ENCODE measurements at regions not wholly inside any gene's neighbourhood (a gene's known extent, or its start where the extent isn't known, plus 50 kb on each side); places are given as distances from the start of the nearest gene placed in this dataset.

- no peaks in the 10 kb centered on the region for H3K79me2 ChIP-seq (ENCODE audit: control insufficient read depth, insufficient read depth, low read length)
- no peak overlapping the region for H3K9ac ChIP-seq (ENCODE audit: control insufficient read depth, extremely low read depth, insufficient read depth, low read length)
- H3K4me1 ChIP-seq (ENCODE audit: control insufficient read depth, extremely low read depth, insufficient read depth, low read length), result no peaks in the 10 kb centered on the region
- H2AFZ ChIP-seq (ENCODE audit: control insufficient read depth, low read length), result no peak overlapping the region
- no peaks in the 10 kb centered on the region for H3K27me3 ChIP-seq (ENCODE audit: control insufficient read depth, extremely low read depth, insufficient read depth, low read length)
- H3K9me3 ChIP-seq (ENCODE audit: control insufficient read depth, low read depth, low read length), result no peaks in the 10 kb centered on the region
- dilution Hi-C loops (cut with MboI; ENCODE audit: extremely low pct_ligation_motif_present, low sequenced_read_pairs), result no loop called here
- no peaks in the 10 kb centered on the region for H3K36me3 ChIP-seq (ENCODE audit: control insufficient read depth in 2 of 2, extremely low read depth in 1 of 2, insufficient read depth in 2 of 2, low read length in 2 of 2)
- no peak overlapping the region for H3K4me3 ChIP-seq (ENCODE audit: control insufficient read depth in 2 of 3, extremely low read depth in 1 of 3, insufficient read depth in 2 of 3, low read depth in 1 of 3, low read length in 3 of 3)
- FAIRE-seq (no peak), DNase-seq (ENCODE audit: low read depth, low spot score) (no peak)
- TF ChIP-seq EZH2 (IDR thresholded peaks at IDR 0.05; ENCODE audit: low read length), result no peak
- no peaks in the 10 kb centered on the region for H3K9me1 ChIP-seq (ENCODE audit: control insufficient read depth, extremely low read depth, insufficient read depth, low read length)
- no peak overlapping the region for H3K4me2 ChIP-seq (ENCODE audit: control insufficient read depth, extremely low read depth, insufficient read depth, low read depth, low read length)
- H4K20me1 ChIP-seq (ENCODE audit: control insufficient read depth, extremely low read depth, insufficient read depth, low read length), result no peaks in the 10 kb centered on the region
- no peak overlapping the region for H3K27ac ChIP-seq (ENCODE audit: control insufficient read depth, insufficient read depth, low read length)
These were observed 55.9 kb upstream of the C3orf80 start for GRCh38 chr3:160169139-160169976.

GRCh38 chr3:160170409-160171370 is 54.5 kb upstream of the C3orf80 start:
- Histone ChIP-seq H3K4me3 (ENCODE audit: control insufficient read depth in 2 of 3, extremely low read depth in 1 of 3, insufficient read depth in 2 of 3, low read depth in 1 of 3, low read length in 3 of 3) (no peak overlapping the region), H3K36me3 (ENCODE audit: control insufficient read depth in 2 of 2, extremely low read depth in 1 of 2, insufficient read depth in 2 of 2, low read length in 2 of 2) (no peaks in the 10 kb centered on the region), H4K20me1 (ENCODE audit: control insufficient read depth, extremely low read depth, insufficient read depth, low read length) (no peaks in the 10 kb centered on the region), H3K4me1 (ENCODE audit: control insufficient read depth, extremely low read depth, insufficient read depth, low read length) (no peaks in the 10 kb centered on the region), H3K27me3 (ENCODE audit: control insufficient read depth, extremely low read depth, insufficient read depth, low read length) (no peaks in the 10 kb centered on the region), H3K9ac (ENCODE audit: control insufficient read depth, extremely low read depth, insufficient read depth, low read length) (no peak overlapping the region), H3K4me2 (ENCODE audit: control insufficient read depth, extremely low read depth, insufficient read depth, low read depth, low read length) (no peak overlapping the region), H3K9me3 (ENCODE audit: control insufficient read depth, low read depth, low read length) (no peaks in the 10 kb centered on the region), H3K79me2 (ENCODE audit: control insufficient read depth, insufficient read depth, low read length) (no peaks in the 10 kb centered on the region), H3K9me1 (ENCODE audit: control insufficient read depth, extremely low read depth, insufficient read depth, low read length) (no peaks in the 10 kb centered on the region), H3K27ac (ENCODE audit: control insufficient read depth, insufficient read depth, low read length) (no peak overlapping the region), H2AFZ (ENCODE audit: control insufficient read depth, low read length) (no peak overlapping the region)
- FAIRE-seq (no peak), DNase-seq (ENCODE audit: low read depth, low spot score) (no peak)
- dilution Hi-C loops (cut with MboI; ENCODE audit: extremely low pct_ligation_motif_present, low sequenced_read_pairs), result no loop called here
- no peak for TF ChIP-seq CTCF (optimal IDR thresholded peaks at IDR 0.05 in 1 of 3, IDR thresholded peaks at IDR 0.05 in 1 of 3, conservative IDR thresholded peaks at IDR 0.05 in 1 of 3; ENCODE audit: extremely low read depth in 1 of 3, insufficient read depth in 2 of 3, low read length in 3 of 3)
- TF ChIP-seq EZH2 (IDR thresholded peaks at IDR 0.05; ENCODE audit: low read length), result no peak
